ENCODE measurements at regions not wholly inside any gene's neighbourhood (a gene's known extent, or its start where the extent isn't known, plus 50 kb on each side); places are given as distances from the start of the nearest gene placed in this dataset.

GRCh38 chr14:88106377-88106776 lies 101.4 kb downstream of the GPR65 start:
- no peak for TF ChIP-seq CTCF (conservative IDR thresholded peaks at IDR 0.05; ENCODE audit: low read length)
- no peak for TF ChIP-seq EZH2phosphoT487 (IDR thresholded peaks at IDR 0.05; ENCODE audit: borderline replicate concordance, low read depth, low read length)

Measured in OCI-LY7 (cell line).